ENCODE measurements at regions not wholly inside any gene's neighbourhood (a gene's known extent, or its start where the extent isn't known, plus 50 kb on each side); places are given as distances from the start of the nearest gene placed in this dataset.

DNA sequence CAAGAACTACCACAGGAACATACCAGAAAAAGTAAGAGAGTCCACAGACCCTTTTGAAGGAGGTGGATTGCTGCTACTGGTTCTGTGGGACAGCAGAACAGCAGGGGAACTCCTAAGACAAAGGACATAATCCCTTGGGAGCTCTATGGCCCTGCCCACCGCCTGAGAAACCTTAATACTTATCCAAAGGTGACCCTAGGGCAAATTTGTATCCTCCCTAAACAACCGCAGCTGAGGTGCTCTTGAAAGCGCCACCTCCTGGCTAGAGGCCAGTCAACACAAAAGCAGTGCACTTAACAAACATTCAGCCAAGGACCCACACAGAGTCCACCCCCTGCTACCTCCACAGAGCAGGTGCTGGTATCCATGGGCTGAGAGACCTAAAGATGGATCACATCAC lies 136.8 kb downstream of the ADAM29 start:
- no peaks in the 10 kb centered on the region for H3K9me3 ChIP-seq (ENCODE audit: control insufficient read depth in 1 of 2, insufficient read depth in 1 of 2, low read depth in 1 of 2, low read length in 2 of 2)
- no peak overlapping the region for H2AFZ ChIP-seq (ENCODE audit: low read depth, low read length, poor library complexity, severe bottlenecking)
- ChIA-PET RAD21 (ENCODE audit: low non-redundant PET in 1 of 2, low total read pairs in 2 of 2, uncharacterized antibody in 2 of 2, unreplicated experiment in 2 of 2) (no interaction called here), POLR2A (no interaction called here), CTCF (no interaction called here)
- H4K20me1 ChIP-seq (ENCODE audit: insufficient read depth) = no peaks in the 10 kb centered on the region
- intact Hi-C loops (cut with micrococcal nuclease) = no loop called here
- no peak for DNase-seq (ENCODE audit: low read depth, low spot score)
- no peak overlapping the region for H3K4me3 ChIP-seq (replicated peaks in 1 of 2; ENCODE audit: low read depth in 1 of 2, low read length in 2 of 2)
- no peak overlapping the region for H3K9ac ChIP-seq (ENCODE audit: low read length)
- no peak overlapping the region for H3K4me2 ChIP-seq (ENCODE audit: low read length)
- no peaks in the 10 kb centered on the region for H3K27me3 ChIP-seq (ENCODE audit: insufficient read depth, low read length)
- BruUV-seq (replicated peaks) = no TSS peak
- H3K79me2 ChIP-seq (ENCODE audit: insufficient read depth, low read length) = no peaks in the 10 kb centered on the region
- H3K4me1 ChIP-seq (ENCODE audit: control insufficient read depth in 1 of 2, insufficient read depth in 2 of 2, low read length in 2 of 2) = no peaks in the 10 kb centered on the region
- H3K9me2 ChIP-seq (ENCODE audit: insufficient read depth) = no peaks in the 10 kb centered on the region
- H3K27ac ChIP-seq (ENCODE audit: low read depth, low read length) = no peak overlapping the region
- peak; percentile 79 for ATAC-seq
- no peaks in the 10 kb centered on the region for H3K36me3 ChIP-seq (ENCODE audit: control insufficient read depth in 1 of 2, insufficient read depth in 2 of 2, low read length in 2 of 2)
- TF ChIP-seq, protein P1, sequence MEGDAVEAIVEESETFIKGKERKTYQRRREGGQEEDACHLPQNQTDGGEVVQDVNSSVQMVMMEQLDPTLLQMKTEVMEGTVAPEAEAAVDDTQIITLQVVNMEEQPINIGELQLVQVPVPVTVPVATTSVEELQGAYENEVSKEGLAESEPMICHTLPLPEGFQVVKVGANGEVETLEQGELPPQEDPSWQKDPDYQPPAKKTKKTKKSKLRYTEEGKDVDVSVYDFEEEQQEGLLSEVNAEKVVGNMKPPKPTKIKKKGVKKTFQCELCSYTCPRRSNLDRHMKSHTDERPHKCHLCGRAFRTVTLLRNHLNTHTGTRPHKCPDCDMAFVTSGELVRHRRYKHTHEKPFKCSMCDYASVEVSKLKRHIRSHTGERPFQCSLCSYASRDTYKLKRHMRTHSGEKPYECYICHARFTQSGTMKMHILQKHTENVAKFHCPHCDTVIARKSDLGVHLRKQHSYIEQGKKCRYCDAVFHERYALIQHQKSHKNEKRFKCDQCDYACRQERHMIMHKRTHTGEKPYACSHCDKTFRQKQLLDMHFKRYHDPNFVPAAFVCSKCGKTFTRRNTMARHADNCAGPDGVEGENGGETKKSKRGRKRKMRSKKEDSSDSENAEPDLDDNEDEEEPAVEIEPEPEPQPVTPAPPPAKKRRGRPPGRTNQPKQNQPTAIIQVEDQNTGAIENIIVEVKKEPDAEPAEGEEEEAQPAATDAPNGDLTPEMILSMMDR (IDR thresholded peaks at IDR 0.05 in 2 of 3, conservative IDR thresholded peaks at IDR 0.05 in 1 of 3; ENCODE audit: borderline replicate concordance in 1 of 3, insufficient read depth in 1 of 3, low read depth in 2 of 3, low read length in 2 of 3) = peak; percentile 11 to 47 (median 44); a peak in 4 of 6 replicates
- no peak for TF ChIP-seq POLR2A (IDR thresholded peaks at IDR 0.05; ENCODE audit: borderline replicate concordance, extremely low read depth, insufficient read depth, insufficient read length)
- TF ChIP-seq RAD21 (IDR thresholded peaks at IDR 0.05; ENCODE audit: low read depth) = 0 out of 2 replicates have a peak, but pooled peaks have one; percentile 25

DNA sequence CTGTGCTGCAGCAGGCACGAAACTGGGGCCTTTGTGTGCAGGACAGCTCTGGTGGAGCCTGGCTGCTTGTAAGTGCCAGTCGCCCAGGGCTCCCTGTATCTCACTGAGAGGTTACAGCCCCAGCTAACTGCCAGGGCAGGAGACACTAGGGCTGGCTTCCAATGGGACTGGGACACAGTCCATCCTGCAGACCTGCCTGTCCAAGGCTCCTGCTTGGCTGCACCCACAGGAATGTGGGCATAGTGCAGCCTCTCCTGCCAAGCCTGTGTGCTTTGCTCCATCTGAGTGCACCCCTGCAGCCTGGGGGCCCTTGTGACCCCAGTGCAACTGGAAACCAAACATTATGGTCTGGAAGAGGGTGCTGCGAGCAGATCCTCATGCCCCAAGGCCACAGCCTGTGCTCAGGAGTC lies 144.0 kb downstream of the ADAM29 start:
- no TSS peak for BruUV-seq (replicated peaks)
- Histone ChIP-seq H2AFZ (ENCODE audit: low read depth, low read length, poor library complexity, severe bottlenecking) (no peak overlapping the region), H3K9ac (ENCODE audit: low read length) (no peak overlapping the region), H3K27me3 (ENCODE audit: insufficient read depth, low read length) (no peaks in the 10 kb centered on the region), H3K36me3 (ENCODE audit: control insufficient read depth in 1 of 2, insufficient read depth in 2 of 2, low read length in 2 of 2) (no peaks in the 10 kb centered on the region), H3K4me2 (ENCODE audit: low read length) (no peak overlapping the region), H3K79me2 (ENCODE audit: insufficient read depth, low read length) (no peaks in the 10 kb centered on the region), H3K27ac (ENCODE audit: low read depth, low read length) (no peak overlapping the region), H4K20me1 (ENCODE audit: insufficient read depth) (no peaks in the 10 kb centered on the region), H3K4me1 (ENCODE audit: control insufficient read depth in 1 of 2, insufficient read depth in 2 of 2, low read length in 2 of 2) (no peaks in the 10 kb centered on the region), H3K9me2 (ENCODE audit: insufficient read depth) (no peaks in the 10 kb centered on the region), H3K9me3 (ENCODE audit: control insufficient read depth in 1 of 2, insufficient read depth in 1 of 2, low read depth in 1 of 2, low read length in 2 of 2) (no peaks in the 10 kb centered on the region), H3K4me3 (replicated peaks in 1 of 2; ENCODE audit: low read depth in 1 of 2, low read length in 2 of 2) (no peak overlapping the region)
- no peak for DNase-seq (ENCODE audit: low read depth, low spot score)
- intact Hi-C loops (cut with micrococcal nuclease) = no loop called here
- no peak for TF ChIP-seq EZH2phosphoT487 (IDR thresholded peaks at IDR 0.05; ENCODE audit: borderline replicate concordance)
- no peak for TF ChIP-seq SIN3A (IDR thresholded peaks at IDR 0.05; ENCODE audit: low read depth)
- no peak for TF ChIP-seq POLR2AphosphoS5 (IDR thresholded peaks at IDR 0.05; ENCODE audit: low read depth, low read length)
- TF ChIP-seq CEBPB (IDR thresholded peaks at IDR 0.05; ENCODE audit: low read depth) = no peak
- TF ChIP-seq RAD21 (IDR thresholded peaks at IDR 0.05; ENCODE audit: low read depth) = no peak
- ChIA-PET RAD21 (ENCODE audit: low non-redundant PET in 1 of 2, low total read pairs in 2 of 2, uncharacterized antibody in 2 of 2, unreplicated experiment in 2 of 2) (no interaction called here), CTCF (no interaction called here), POLR2A (no interaction called here)
- no peak for ATAC-seq
